CD8-positive, alpha-beta memory T cell (primary cell): ENCODE measurements at regions not wholly inside any gene's neighbourhood (a gene's known extent, or its start where the extent isn't known, plus 50 kb on each side); places are given as distances from the start of the nearest gene placed in this dataset.

Experiments used
- CTCF ChIA-PET: fragments of 350-600 bp; sonication (Branson Sonifier 250); formaldehyde crosslinking; loops from one replicate; lab custom pipeline; 2021; ENCODE audit warnings: antibody characterized with exemption; lab: Charles Lee
- POLR2A ChIA-PET: fragments of 350-600 bp; sonication (Branson Sonifier 250); formaldehyde crosslinking; loops from one replicate; lab custom pipeline; 2021; ENCODE audit warnings: antibody characterized with exemption; lab: Charles Lee
- DNase-seq, 5 donors: peaks; one replicate each; pipeline versions ENCODE4 v3.0.0 to v3.0.0-alpha.2; 2020 to 2022; ENCODE audit warnings: mixed read lengths in 1 of 5
- H3K27ac ChIP-seq: one replicate; pipeline ENCODE4 v1.7.0; 2013; ENCODE audit warnings: low read depth, mild to moderate bottlenecking, low read length, moderate library complexity
- H3K27me3 ChIP-seq: 2 replicates; pipeline ENCODE4 v1.7.0; 2013; ENCODE audit warnings: low read length, mild to moderate bottlenecking; ENCODE audit not compliant: insufficient read depth, poor library complexity, severe bottlenecking
- H3K36me3 ChIP-seq: 2 replicates; pipeline ENCODE4 v1.7.0; 2013; ENCODE audit warnings: mild to moderate bottlenecking, low read length, moderate library complexity; ENCODE audit not compliant: insufficient read depth
- H3K4me1 ChIP-seq: 2 replicates; pipeline ENCODE4 v1.7.0; 2013; ENCODE audit warnings: mild to moderate bottlenecking, low read length, moderate library complexity; ENCODE audit not compliant: insufficient read depth
- H3K4me3 ChIP-seq: 2 replicates; pipeline ENCODE4 v1.7.0; 2013; ENCODE audit warnings: mild to moderate bottlenecking, low read length
- H3K9me3 ChIP-seq: 2 replicates; pipeline ENCODE4 v1.7.0; 2013; ENCODE audit warnings: mild to moderate bottlenecking, low read length
- H3K27ac Mint-ChIP-seq, 8 donors: one replicate each; pipeline ENCODE4 v1.8.0; 2020 to 2021; ENCODE audit warnings: mixed read lengths in 8 of 8, mild to moderate bottlenecking in 6 of 8, inconsistent platforms in 3 of 8, moderate library complexity in 3 of 8
- H3K27me3 Mint-ChIP-seq, 2 donors: one replicate each; pipeline ENCODE4 v1.8.0; 2020 to 2021; ENCODE audit warnings: mixed read lengths in 2 of 2, mild to moderate bottlenecking in 1 of 2, moderate library complexity in 1 of 2
- H3K36me3 Mint-ChIP-seq, 3 donors: one replicate each; pipeline ENCODE4 v1.8.0; 2020 to 2021; ENCODE audit warnings: mixed read lengths in 3 of 3, inconsistent platforms in 1 of 3, mild to moderate bottlenecking in 1 of 3
- H3K4me1 Mint-ChIP-seq, 3 donors: one replicate each; pipeline ENCODE4 v1.8.0; 2020 to 2021; ENCODE audit warnings: mixed read lengths in 3 of 3, inconsistent platforms in 1 of 3, mild to moderate bottlenecking in 1 of 3
- H3K4me3 Mint-ChIP-seq, 7 donors: one replicate each; pipeline ENCODE4 v1.8.0; 2020 to 2021; ENCODE audit warnings: mixed read lengths in 7 of 7, mild to moderate bottlenecking in 6 of 7, moderate library complexity in 4 of 7, inconsistent platforms in 2 of 7
- H3K9me3 Mint-ChIP-seq, 5 donors: one replicate each; pipeline ENCODE4 v1.8.0; 2020 to 2022; ENCODE audit warnings: mixed read lengths in 5 of 5, mild to moderate bottlenecking in 3 of 5, moderate library complexity in 2 of 5, inconsistent platforms in 1 of 5

DNA sequence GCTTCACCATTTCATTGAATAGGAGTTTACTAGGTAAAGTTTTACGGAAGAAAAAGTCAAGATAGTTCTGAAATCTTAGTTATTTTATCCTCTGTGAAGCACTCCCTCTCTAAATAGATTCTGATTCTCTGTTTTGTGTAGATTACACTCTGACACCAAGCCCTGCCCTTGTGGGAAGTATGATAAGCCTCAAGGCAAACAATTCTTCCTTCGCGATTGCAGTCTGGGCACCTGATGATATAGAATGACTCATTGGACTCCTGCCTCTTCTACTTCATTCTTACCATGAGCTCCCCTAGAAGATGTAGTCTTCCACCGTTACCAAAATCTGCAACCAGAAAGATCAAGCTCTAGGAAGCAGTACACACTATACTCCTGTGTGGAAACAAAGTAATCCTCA is 626.9 kb upstream of the PTGER4 start:
- no peak overlapping the region for H3K4me3 ChIP-seq
- no peaks in the 10 kb centered on the region for H3K27me3 ChIP-seq
- Mint-ChIP-seq H3K36me3 (no peaks in the 10 kb centered on the region), H3K4me3 (no peak overlapping the region), H3K9me3 (no peaks in the 10 kb centered on the region), H3K27me3 (no peaks in the 10 kb centered on the region), H3K4me1 (peaks cover 0 to 7% (median 0%) of the 10 kb centered on the region in 3 donors), H3K27ac (peak overlapping the region in 1 of 8 donors; percentile 5)
- no peaks in the 10 kb centered on the region for H3K9me3 ChIP-seq
- ChIA-PET CTCF (no interaction called here), POLR2A (no interaction called here)
- no peaks in the 10 kb centered on the region for H3K36me3 ChIP-seq
- H3K4me1 ChIP-seq, result no peaks in the 10 kb centered on the region
- DNase-seq, result no peak
- H3K27ac ChIP-seq, result no peak overlapping the region

DNA sequence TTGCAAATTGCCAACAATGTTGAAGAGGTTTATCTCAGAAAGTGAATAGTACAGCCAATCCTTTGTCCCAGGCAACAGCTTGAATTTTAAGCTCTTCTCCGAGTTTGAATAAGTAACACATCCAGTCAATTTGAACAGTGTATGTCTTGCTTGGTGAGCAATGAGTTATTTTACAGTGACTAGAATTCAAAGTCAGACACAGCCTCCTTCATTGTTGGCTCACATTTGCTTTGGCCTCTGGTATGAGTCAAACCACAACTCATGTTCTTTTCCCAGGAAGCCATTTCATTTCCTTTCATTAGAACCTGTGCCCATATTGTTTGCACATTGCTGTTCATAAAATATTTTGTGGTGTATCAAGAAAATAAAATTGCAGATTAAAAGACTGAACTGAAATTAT is 622.0 kb upstream of the DAB2 start:
- no peaks in the 10 kb centered on the region for H3K36me3 ChIP-seq
- DNase-seq, result no peak
- no peaks in the 10 kb centered on the region for H3K36me3 Mint-ChIP-seq
- no peak overlapping the region for H3K27ac Mint-ChIP-seq
- H3K4me1 ChIP-seq, result no peaks in the 10 kb centered on the region
- no peaks in the 10 kb centered on the region for H3K27me3 Mint-ChIP-seq
- H3K9me3 Mint-ChIP-seq, result no peaks in the 10 kb centered on the region
- no peaks in the 10 kb centered on the region for H3K9me3 ChIP-seq
- ChIA-PET CTCF (no interaction called here), POLR2A (no interaction called here)
- H3K4me3 Mint-ChIP-seq, result no peak overlapping the region
- H3K27me3 ChIP-seq, result no peaks in the 10 kb centered on the region
- no peaks in the 10 kb centered on the region for H3K4me1 Mint-ChIP-seq
- H3K4me3 ChIP-seq, result no peak overlapping the region
- no peak overlapping the region for H3K27ac ChIP-seq

DNA sequence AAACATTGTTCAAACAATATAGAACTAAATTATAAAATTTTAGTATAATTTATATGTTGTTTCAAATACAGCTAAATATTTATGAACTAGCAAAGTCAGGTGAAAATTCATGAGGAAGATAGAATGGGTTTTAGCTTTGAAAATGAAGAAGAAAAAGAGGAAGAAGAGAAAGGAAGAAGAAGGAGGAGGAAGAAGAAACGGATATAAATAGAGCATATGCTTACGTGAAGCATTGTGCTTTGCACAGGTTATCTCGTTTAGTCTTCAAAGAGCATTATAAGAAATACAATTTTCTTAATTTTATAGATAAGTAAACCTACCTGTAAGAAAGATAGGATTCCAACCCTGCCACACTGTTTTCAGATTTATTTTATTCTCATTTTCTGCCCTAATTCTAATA is 620.6 kb upstream of the DAB2 start:
- no peak for DNase-seq
- Histone ChIP-seq H3K9me3 (no peaks in the 10 kb centered on the region), H3K27me3 (no peaks in the 10 kb centered on the region), H3K4me1 (no peaks in the 10 kb centered on the region), H3K36me3 (no peaks in the 10 kb centered on the region), H3K27ac (no peak overlapping the region), H3K4me3 (no peak overlapping the region)
- Mint-ChIP-seq H3K27me3 (no peaks in the 10 kb centered on the region), H3K27ac (no peak overlapping the region), H3K4me3 (no peak overlapping the region), H3K4me1 (no peaks in the 10 kb centered on the region), H3K9me3 (no peaks in the 10 kb centered on the region), H3K36me3 (no peaks in the 10 kb centered on the region)
- CTCF ChIA-PET, result no interaction called here
- POLR2A ChIA-PET, result no interaction called here

DNA sequence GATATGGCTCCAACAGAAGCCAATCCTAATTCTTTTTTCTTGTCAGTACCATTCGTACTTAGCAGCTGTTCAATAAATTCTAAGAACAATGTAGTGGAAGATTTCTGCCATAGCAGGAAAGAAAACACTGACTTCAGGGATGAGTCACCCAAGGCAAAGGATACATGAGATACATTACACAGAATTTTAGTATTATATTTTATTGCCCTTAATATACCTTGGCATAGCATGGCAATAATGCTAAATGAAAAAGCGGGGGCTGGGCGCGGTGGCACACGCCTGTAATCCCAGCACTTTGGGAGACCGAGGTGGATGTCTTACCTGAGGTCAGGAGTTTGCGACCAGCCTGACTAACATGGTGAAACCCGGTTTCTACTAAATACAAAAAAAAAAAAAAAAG is 619.1 kb upstream of the DAB2 start:
- POLR2A ChIA-PET, result no interaction called here
- H3K27me3 Mint-ChIP-seq, result no peaks in the 10 kb centered on the region
- H3K9me3 Mint-ChIP-seq, result no peaks in the 10 kb centered on the region
- no peak for DNase-seq
- Histone ChIP-seq H3K27ac (no peak overlapping the region), H3K27me3 (no peaks in the 10 kb centered on the region), H3K4me1 (no peaks in the 10 kb centered on the region), H3K9me3 (no peaks in the 10 kb centered on the region), H3K4me3 (no peak overlapping the region), H3K36me3 (no peaks in the 10 kb centered on the region)
- CTCF ChIA-PET, result no interaction called here
- H3K36me3 Mint-ChIP-seq, result no peaks in the 10 kb centered on the region
- no peak overlapping the region for H3K27ac Mint-ChIP-seq
- H3K4me3 Mint-ChIP-seq, result no peak overlapping the region
- no peaks in the 10 kb centered on the region for H3K4me1 Mint-ChIP-seq

DNA sequence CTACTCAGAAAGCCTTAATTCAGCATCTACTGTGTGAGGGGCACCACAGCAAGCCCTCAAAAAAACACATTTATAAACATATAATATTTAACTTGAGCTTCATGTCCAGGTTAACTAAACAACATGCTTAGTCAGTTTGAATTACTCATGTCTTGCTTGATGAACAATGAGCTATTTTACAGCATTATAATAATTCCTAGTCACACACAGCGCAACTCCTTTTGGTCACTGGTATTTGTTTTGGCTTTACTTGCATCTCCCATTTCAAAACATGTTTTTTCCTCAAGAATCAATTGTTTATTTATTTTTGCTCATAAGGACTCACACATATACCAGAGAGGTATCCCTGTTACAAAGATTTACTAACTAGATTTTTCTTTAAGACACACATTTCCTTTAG is 616.7 kb upstream of the DAB2 start:
- ChIA-PET POLR2A (no interaction called here), CTCF (no interaction called here)
- no peaks in the 10 kb centered on the region for H3K36me3 Mint-ChIP-seq
- no peaks in the 10 kb centered on the region for H3K9me3 ChIP-seq
- no peak overlapping the region for H3K27ac Mint-ChIP-seq
- no peak for DNase-seq
- H3K4me1 Mint-ChIP-seq, result no peaks in the 10 kb centered on the region
- H3K27ac ChIP-seq, result no peak overlapping the region
- H3K4me3 Mint-ChIP-seq, result no peak overlapping the region
- no peaks in the 10 kb centered on the region for H3K36me3 ChIP-seq
- no peaks in the 10 kb centered on the region for H3K27me3 ChIP-seq
- no peaks in the 10 kb centered on the region for H3K27me3 Mint-ChIP-seq
- H3K4me1 ChIP-seq, result no peaks in the 10 kb centered on the region
- H3K9me3 Mint-ChIP-seq, result no peaks in the 10 kb centered on the region
- H3K4me3 ChIP-seq, result no peak overlapping the region

DNA sequence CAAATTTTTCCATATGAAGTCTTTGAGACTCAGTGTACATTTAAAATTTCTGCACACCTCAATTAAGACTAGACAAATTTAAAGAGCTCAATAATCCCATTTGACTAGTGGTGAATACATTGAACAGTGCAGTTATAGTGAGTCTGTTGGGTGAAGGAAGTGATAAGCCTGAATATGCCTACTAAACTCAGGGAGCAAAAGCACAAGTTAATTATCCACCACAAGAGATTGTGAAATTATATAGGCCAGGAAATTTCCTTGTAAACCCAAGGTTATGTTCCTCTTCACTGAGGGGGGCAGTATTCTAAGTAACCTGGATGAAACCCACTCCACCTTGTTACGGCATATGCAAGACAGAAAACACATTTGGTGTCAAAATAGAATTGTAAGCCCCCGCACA is 612.9 kb upstream of the DAB2 start:
- H3K27me3 Mint-ChIP-seq, result no peaks in the 10 kb centered on the region
- peaks cover 0 to 9% (median 4%) of the 10 kb centered on the region in 3 donors for H3K4me1 Mint-ChIP-seq
- H3K36me3 Mint-ChIP-seq, result no peaks in the 10 kb centered on the region
- H3K9me3 ChIP-seq, result no peaks in the 10 kb centered on the region
- no peak for DNase-seq
- CTCF ChIA-PET, result interaction anchor here (0.9 kb wide), 1 partner anchor 11 kb away, joined by 3 read pairs; no protein-coding TSS in a partner anchor
- no peak overlapping the region for H3K4me3 ChIP-seq
- no peak overlapping the region for H3K4me3 Mint-ChIP-seq
- H3K27ac Mint-ChIP-seq, result no peak overlapping the region
- H3K9me3 Mint-ChIP-seq, result no peaks in the 10 kb centered on the region
- no peak overlapping the region for H3K27ac ChIP-seq
- no peaks in the 10 kb centered on the region for H3K27me3 ChIP-seq
- POLR2A ChIA-PET, result no interaction called here
- no peaks in the 10 kb centered on the region for H3K36me3 ChIP-seq
- H3K4me1 ChIP-seq, result no peaks in the 10 kb centered on the region

DNA sequence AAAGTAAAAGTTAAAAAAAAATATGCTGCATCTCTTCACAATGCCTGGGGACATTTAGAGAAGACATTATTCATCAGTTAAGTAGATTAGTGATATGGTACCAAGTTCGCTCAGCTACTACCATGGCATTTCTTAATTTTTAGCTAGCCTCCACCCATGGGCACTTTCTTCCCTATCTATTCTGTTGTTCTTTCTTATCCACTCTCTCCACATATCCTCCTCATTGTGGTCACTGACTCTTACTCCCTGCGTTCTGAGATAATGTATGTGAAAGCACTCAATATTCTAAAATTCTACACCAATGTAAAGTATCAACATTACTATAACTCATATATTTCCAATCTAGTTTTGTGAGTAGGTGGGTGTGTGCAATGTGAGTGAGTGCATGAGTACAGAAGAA is 609.7 kb upstream of the DAB2 start:
- POLR2A ChIA-PET, result no interaction called here

DNA sequence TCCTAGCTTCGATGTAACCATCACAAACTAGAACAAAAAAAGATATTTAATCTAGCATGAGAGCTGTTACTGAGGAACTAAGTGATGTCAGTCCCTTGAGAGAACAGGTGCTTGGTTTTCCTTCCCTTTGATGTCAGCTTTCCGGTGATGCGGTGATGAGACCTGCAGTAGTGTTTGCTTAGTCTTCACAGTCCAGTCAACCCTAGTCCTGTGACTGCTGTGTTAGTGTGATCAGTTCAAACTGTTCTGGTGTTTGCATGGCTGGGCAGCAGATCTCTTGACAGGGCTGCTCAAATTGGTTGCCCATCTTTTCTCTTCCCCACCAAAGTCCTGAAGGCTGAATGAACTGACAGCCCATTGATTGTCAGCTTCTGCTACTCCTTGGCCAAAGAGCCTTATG is 608.6 kb upstream of the DAB2 start:
- Histone ChIP-seq H3K27me3 (no peaks in the 10 kb centered on the region), H3K36me3 (no peaks in the 10 kb centered on the region), H3K9me3 (no peaks in the 10 kb centered on the region), H3K4me3 (no peak overlapping the region), H3K27ac (no peak overlapping the region), H3K4me1 (no peaks in the 10 kb centered on the region)
- H3K36me3 Mint-ChIP-seq, result no peaks in the 10 kb centered on the region
- H3K9me3 Mint-ChIP-seq, result no peaks in the 10 kb centered on the region
- H3K4me3 Mint-ChIP-seq, result no peak overlapping the region
- DNase-seq, result peak in 2 of 5 donors; percentile 18 to 24
- peak overlapping the region in 1 of 8 donors; percentile 51 for H3K27ac Mint-ChIP-seq
- ChIA-PET POLR2A (no interaction called here), CTCF (no interaction called here)
- peaks cover 0 to 9% (median 4%) of the 10 kb centered on the region in 3 donors for H3K4me1 Mint-ChIP-seq
- H3K27me3 Mint-ChIP-seq, result peaks cover 0 to 5% of the 10 kb centered on the region in 2 donors

More for the DNA sequence above, 609.7 kb upstream of the DAB2 start:
- Histone ChIP-seq H3K9me3 (no peaks in the 10 kb centered on the region), H3K27me3 (no peaks in the 10 kb centered on the region), H3K4me3 (no peak overlapping the region), H3K36me3 (no peaks in the 10 kb centered on the region), H3K27ac (no peak overlapping the region), H3K4me1 (no peaks in the 10 kb centered on the region)
- H3K4me3 Mint-ChIP-seq, result no peak overlapping the region
- H3K27me3 Mint-ChIP-seq, result peaks cover 0 to 5% of the 10 kb centered on the region in 2 donors
- CTCF ChIA-PET, result no interaction called here
- DNase-seq, result no peak
- H3K27ac Mint-ChIP-seq, result no peak overlapping the region
- H3K4me1 Mint-ChIP-seq, result peaks cover 0 to 9% (median 4%) of the 10 kb centered on the region in 3 donors
- no peaks in the 10 kb centered on the region for H3K9me3 Mint-ChIP-seq
- no peaks in the 10 kb centered on the region for H3K36me3 Mint-ChIP-seq

DNA sequence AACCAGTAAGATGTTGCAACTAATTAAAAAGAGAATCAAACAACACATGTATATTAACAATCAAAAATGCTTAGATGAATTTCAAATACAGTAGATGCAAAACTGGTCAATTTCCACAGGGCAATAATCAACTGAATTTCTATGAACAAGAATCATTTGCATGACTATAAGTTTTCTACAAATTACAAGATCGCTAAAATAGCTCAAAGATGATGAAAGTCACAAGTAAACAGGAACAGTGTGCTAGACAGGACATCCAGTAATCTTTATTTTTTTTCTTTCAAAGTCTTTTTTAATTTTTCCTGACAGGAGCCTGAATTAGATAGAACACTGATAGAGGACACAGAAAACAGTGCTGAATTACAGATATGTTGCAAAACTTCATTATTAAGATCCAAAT is 608.2 kb upstream of the DAB2 start:
- CTCF ChIA-PET, result no interaction called here
- no peaks in the 10 kb centered on the region for H3K9me3 Mint-ChIP-seq
- DNase-seq, result no peak
- no peak overlapping the region for H3K4me3 Mint-ChIP-seq
- H3K27me3 Mint-ChIP-seq, result peaks cover 0 to 5% of the 10 kb centered on the region in 2 donors
- Histone ChIP-seq H3K27ac (no peak overlapping the region), H3K36me3 (no peaks in the 10 kb centered on the region), H3K4me3 (no peak overlapping the region), H3K4me1 (no peaks in the 10 kb centered on the region), H3K27me3 (no peaks in the 10 kb centered on the region), H3K9me3 (no peaks in the 10 kb centered on the region)
- H3K27ac Mint-ChIP-seq, result no peak overlapping the region
- H3K4me1 Mint-ChIP-seq, result peaks cover 0 to 9% (median 4%) of the 10 kb centered on the region in 3 donors
- H3K36me3 Mint-ChIP-seq, result no peaks in the 10 kb centered on the region
- POLR2A ChIA-PET, result no interaction called here
